Esophagus mucosa (tissue), 1 donor: ENCODE measurements at regions not wholly inside any gene's neighbourhood (a gene's known extent, or its start where the extent isn't known, plus 50 kb on each side); places are given as distances from the start of the nearest gene placed in this dataset.
A peak's percentile ranks its signal among the peaks of the same experiment; 100 is the strongest.

Experiments used
- ATAC-seq: fragments of 200-7000 bp; cut with Tn5 transposase; one replicate; pipeline ENCODE4 v1.9.1; 2020
- donor health status: DM: yes; HTN: yes; CAD: no.

DNA sequence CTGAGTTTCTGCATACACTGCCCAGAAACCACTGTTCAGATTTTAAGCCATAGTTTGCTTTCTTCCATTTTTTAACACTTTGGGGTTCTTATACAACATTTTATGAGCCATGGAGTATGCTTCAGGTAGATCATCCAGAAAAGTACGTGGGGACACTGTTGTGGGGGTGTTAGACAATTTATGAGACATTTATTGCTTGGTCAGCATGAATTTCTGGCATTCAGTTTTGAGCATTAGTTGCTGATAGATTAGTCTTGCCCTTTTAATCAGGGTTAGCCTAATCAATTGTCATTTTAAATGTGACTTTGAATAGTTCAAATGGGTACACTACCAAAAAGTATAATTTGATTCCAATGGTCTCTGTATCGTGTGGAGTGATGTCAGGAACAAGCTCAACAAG, 434.9 kb downstream of the GPM6A start:
- no peak for ATAC-seq

DNA sequence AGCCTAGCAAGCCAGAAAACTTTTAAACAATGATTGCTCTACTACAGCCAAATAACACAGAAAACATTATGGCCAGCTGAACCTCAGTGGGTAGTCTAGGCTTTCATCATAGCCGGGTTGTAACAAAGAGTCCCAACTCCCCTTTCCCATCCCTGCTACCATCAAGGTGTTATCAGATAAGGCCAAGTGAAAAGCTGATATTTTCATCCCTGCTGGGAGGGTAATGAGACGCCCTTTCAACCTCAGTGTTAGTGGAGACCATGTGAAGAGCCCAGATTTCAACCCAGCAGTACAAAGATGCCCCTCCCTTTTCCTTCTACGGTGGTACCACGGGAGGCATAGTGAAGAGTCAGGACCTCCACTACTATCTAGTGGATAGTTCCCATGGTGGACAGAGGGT, 433.7 kb downstream of the GPM6A start:
- no peak for ATAC-seq

- ATAC-seq = no peak
These were observed 431.2 kb downstream of the GPM6A start for GRCh38 chr4:175380841-175381240.

GRCh38 chr4:175385797-175386196, 426.3 kb downstream of the GPM6A start:
- ATAC-seq = no peak

DNA sequence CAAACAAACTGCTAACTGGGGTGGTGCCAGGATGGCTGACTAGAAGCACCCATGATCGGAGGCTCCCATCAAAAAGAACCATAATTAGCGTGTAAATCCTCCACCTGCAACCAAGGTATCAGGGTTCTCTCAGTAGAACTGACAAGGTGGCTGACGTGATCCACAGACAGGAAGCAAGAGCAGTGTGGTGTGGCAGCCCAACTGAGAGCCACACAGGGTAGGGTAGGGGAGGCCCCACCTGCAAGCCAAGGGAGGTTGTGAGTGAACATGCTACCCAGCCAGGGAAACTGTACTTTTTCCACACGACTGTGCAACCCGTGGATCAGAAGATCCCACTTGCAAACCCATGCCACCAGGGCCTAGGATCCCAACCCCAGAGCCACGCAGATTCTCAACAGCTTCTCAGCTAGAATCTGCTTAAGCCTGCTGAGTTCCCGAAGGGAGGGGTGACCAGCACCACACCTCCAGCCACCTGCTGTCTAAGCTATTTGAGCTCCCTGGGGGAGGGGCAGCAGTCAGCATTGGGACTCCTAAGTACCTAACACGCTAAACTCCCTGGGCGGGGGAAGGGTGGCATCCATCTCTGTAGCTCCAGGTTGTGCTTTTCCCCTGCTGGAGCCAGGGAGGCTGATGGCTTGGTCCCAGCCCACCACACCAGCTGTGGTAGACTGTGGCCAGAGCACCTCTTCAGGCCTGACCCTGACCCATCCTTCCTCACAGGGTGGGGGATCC, 425.1 kb downstream of the GPM6A start:
- peak; percentile 29 for ATAC-seq

- ATAC-seq = no peak
These were observed 417.9 kb downstream of the GPM6A start for GRCh38 chr4:175394208-175394607.

DNA sequence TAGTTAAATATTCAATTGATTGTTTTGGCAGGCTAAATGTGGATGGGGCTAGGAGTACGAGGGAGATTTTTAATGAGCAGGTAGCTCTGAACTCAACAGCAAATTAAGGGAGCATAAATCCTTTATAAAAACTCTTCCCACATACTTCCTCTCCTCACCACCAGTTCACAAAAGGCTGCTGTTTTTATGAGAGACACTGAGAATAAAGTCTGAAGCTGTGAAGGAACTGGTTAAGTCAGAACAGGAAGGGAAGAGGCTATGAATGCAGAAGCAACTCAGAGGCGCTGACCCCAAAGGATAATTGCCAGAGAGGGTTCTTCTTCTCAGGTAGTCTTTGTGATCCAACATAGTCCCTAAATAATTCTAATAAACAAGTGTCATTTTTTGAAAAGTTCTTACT, 406.1 kb downstream of the GPM6A start:
- no peak for ATAC-seq

DNA sequence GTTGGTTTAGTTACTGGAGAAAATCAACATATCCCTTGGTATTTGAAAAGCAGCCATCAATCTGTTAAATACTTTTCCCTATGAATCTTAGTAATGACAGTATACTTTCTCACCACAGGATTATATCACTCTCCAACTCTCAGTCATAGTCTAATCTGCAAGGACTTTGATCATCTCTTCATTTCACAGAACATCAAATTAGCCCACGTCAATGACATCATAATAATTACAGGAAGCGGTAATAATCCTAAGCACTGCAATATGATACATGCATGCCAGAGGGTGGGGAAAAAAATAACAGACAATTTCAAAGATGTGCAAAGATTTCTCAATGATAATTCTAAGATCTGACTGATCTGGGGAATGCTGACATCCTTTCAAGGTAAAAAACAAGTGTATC, 404.1 kb downstream of the GPM6A start:
- ATAC-seq = no peak

DNA sequence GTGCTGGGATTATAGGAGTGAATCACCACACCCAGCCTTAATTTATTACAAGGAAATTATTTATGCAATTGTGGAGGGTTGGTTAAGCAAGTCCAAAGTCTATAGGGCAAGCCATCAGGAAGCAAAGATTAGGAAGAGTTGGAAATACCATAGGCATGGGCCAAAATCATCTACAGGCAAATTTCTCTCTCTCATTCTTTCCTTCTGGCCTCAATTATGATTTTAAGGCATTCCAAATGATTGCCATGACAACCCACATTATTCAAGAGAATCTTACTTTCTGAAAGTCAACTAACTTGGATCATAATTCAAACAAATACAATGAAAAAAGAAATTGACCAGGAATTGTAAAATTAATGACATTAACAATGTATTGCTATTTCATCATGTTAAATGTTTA, 400.8 kb downstream of the GPM6A start:
- ATAC-seq = no peak

GRCh38 chr4:175412161-175412560, 399.9 kb downstream of the GPM6A start:
- no peak for ATAC-seq

GRCh38 chr4:175412746-175413145, 399.3 kb downstream of the GPM6A start:
- ATAC-seq = no peak

DNA sequence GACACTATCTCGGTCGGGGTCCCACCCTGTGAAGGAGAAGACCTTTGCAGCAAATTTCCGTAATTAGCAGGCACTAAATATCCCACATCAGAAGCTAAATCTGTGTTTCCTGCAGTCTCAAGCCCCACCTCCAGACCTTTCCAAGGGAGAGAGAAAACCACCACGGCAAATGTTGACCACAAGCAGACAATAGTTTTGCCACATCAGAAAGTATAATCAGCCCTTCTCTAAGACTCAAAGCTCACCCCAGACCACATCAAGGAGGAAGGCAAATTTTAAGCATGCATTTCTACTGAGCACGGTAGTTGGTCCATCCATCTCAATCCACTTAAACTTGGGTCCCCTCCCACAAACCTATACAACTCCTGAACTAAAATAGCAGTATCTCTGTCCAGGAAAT, 398.5 kb downstream of the GPM6A start:
- ATAC-seq = no peak

- ATAC-seq = no peak
These were observed 397.5 kb downstream of the GPM6A start for GRCh38 chr4:175414602-175415001.

DNA sequence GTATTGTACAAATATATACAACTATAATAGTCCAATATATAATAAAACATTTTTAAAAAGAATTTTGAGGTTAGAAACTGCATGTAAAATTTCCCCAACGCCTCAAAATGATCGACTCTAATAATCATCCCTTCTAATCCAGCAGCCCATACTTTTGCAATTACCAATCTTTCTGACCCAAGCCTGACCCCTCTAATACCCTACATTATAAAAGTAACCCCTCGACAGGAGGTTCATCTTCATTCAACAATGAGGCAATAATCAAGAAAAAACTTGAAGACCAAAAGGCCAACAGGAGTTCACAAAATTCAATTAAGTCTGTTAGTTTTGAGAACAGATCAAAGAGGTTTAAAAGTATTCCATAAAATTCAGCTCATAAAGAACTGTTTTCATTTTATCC, 393.5 kb downstream of the GPM6A start:
- ATAC-seq = no peak

GRCh38 chr4:175419236-175419718, 392.8 kb downstream of the GPM6A start:
- no peak for ATAC-seq

- ATAC-seq = no peak
These were observed 390.6 kb downstream of the GPM6A start for GRCh38 chr4:175421506-175421905.

DNA sequence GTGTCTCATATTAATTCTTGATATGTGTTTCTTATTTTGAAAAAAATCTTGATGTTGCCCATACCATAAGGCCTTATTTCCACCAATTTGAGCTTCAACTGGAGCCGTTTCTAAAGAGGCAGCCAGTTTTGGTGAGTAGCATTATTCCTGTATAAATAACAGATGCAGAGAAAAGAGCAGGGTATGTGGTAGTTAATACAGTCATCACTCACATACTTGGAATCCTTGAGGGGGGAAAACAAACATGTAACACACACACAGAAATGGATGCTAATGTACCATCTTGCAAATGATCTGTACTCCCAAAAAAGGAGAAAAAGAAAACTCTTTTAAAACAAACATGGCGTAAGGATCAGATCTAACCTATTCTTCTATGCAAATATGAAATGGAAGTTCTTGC, 389.7 kb downstream of the GPM6A start:
- ATAC-seq = no peak

- ATAC-seq = no peak
These were observed 388.0 kb downstream of the GPM6A start for GRCh38 chr4:175424111-175424510.

DNA sequence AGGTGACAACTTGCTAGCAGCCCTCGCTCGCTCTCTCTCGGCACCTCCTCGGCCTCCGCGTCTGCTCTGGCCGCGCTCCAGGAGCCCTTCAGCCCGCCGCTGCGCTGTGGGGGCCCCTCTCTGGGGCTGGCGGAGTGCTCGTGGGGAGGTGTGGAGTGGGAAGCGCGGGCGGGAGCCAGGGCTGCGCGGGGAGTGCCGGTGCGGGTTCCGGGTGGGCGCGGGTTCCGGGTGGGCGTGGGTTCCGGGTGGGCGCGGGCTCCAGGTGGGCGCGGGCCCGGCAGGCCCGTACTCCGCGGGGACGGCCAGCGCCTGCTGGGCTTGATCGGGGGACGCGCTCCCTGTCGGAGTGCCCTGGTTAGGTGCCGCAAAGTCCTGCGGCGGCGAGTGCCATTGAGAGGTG, 384.3 kb downstream of the GPM6A start:
- no peak for ATAC-seq

GRCh38 chr4:175431694-175432093, 380.4 kb downstream of the GPM6A start:
- no peak for ATAC-seq

DNA sequence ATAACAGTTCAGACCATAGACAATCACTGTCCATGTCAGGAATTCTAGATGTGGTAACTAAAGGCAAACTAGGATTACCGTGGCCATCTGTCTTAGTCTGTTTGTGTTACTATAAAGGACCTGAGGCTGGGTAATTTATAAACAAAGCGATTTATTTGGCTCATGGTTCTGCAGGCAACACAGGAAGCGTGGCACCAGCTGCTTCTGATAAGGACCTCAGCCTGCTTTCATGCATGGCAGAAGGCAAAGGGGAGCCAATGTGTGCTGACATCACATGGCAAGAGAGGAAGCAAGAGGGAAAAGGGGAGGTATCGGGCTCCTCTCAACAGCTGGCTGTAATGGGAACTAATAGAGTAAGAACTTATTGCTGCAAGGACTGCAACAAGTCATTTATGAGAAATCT, 376.7 kb downstream of the GPM6A start:
- no peak for ATAC-seq

DNA sequence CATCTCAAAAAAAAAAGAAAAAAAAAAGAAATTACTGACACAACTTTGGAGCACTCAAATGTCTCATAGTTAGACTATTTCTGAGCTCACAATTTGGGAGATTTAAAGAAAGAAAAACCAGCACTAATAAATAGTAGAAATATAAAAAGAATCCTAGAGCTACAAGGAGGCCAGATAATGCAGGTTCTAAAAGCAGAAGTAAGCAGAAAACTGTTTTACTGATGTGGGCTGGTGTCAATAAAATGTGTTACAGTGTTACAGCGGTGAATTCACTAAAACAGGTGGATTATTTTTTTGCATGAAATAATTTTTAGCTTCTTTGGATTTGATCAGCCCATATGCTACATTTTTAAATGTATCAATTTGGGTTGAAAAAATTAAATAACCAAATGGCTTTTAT, 375.9 kb downstream of the GPM6A start:
- no peak for ATAC-seq

DNA sequence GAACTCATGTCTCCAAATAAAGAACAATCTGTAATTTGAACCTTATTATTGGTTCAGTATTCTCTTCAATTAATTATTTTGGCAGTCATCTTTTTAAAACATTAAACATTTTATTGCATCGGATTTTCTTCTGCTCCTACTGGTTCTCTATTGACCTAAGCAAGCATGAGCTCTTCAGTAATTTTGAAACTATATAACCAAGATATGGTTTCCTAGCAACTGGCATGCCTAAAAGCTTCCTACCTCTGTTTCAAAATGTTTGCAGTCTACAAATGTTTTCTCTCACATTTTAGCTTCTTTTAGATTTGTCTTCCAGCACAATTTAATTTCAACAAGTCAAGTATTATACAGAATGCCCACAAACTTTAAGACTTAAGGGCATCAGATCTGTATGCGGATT, 371.3 kb downstream of the GPM6A start:
- ATAC-seq = no peak

DNA sequence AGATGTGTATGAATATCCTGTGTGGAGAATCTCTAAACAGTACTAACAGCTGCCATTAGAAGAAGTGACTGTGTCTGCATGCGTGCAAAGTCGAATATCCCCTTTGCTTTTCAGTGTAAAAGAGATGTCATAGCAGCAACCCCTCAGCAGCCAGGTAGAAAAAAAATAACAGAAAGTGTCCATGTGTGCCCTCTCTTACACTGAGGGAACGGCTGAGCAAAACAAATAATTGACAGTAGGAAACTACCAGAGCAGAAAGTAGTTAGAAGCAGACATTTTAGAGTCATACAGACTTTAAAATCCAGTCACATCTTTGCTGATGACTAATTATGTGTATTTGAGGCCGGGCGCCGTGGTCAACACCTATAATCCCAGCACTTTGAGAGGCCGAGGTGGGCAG, 370.8 kb downstream of the GPM6A start:
- no peak for ATAC-seq

- ATAC-seq = no peak
These were observed 368.5 kb downstream of the GPM6A start for GRCh38 chr4:175443547-175443946.
